ENCODE measurements at regions not wholly inside any gene's neighbourhood (a gene's known extent, or its start where the extent isn't known, plus 50 kb on each side); places are given as distances from the start of the nearest gene placed in this dataset.
"Not testable (repeated sequence)": the region's sequence is repeated elsewhere in the genome, so short reads cannot be mapped to it uniquely, and the experiment has no call there.

- DNase-seq: no peak
- Mint-ChIP-seq H3K36me3 (ENCODE audit: insufficient read depth, unreplicated experiment) (no peaks in the 10 kb centered on the region), H3K27me3 (ENCODE audit: insufficient read depth, unreplicated experiment) (no peaks in the 10 kb centered on the region), H3K27ac (ENCODE audit: unreplicated experiment) (no peak overlapping the region), H3K9me3 (ENCODE audit: unreplicated experiment) (no peaks in the 10 kb centered on the region), H3K4me3 (ENCODE audit: unreplicated experiment) (no peak overlapping the region), H3K4me1 (ENCODE audit: low read depth, unreplicated experiment) (no peaks in the 10 kb centered on the region)
- BruUV-seq (replicated peaks): no TSS peak
- intact Hi-C loops (cut with micrococcal nuclease; ENCODE audit: unreplicated experiment): no loop called here
- H3K4me3 ChIP-seq (ENCODE audit: low read depth, low read length): no peak overlapping the region
- no peaks in the 10 kb centered on the region for H3K27me3 ChIP-seq (replicated peaks; ENCODE audit: control insufficient read depth, insufficient read depth, low read length)
- TF ChIP-seq CTCF (IDR thresholded peaks at IDR 0.05; ENCODE audit: insufficient read depth in 1 of 2, low read depth in 1 of 2, low read length in 1 of 2, severe bottlenecking in 1 of 2, unreplicated experiment in 1 of 2): no peak
- H3K4me1 ChIP-seq: no peaks in the 10 kb centered on the region
- POLR2A ChIA-PET: no interaction called here
- no peaks in the 10 kb centered on the region for H3K9me3 ChIP-seq
- H3K36me3 ChIP-seq (ENCODE audit: control insufficient read depth, insufficient read depth, low read length): no peaks in the 10 kb centered on the region
- CTCF ChIA-PET: no interaction called here
Observed at GRCh38 chr16:33059206-33059605, 134.8 kb upstream of the TP53TG3C start.

- CTCF ChIA-PET; H3K36me3 Mint-ChIP-seq (ENCODE audit: insufficient read depth, unreplicated experiment); DNase-seq; H3K9me3 Mint-ChIP-seq (ENCODE audit: unreplicated experiment); intact Hi-C loops (cut with micrococcal nuclease; ENCODE audit: unreplicated experiment); H3K27me3 ChIP-seq (replicated peaks; ENCODE audit: control insufficient read depth, insufficient read depth, low read length); H3K4me3 Mint-ChIP-seq (ENCODE audit: unreplicated experiment); BruUV-seq (replicated peaks); H3K4me3 ChIP-seq (ENCODE audit: low read depth, low read length); H3K4me1 ChIP-seq; H3K4me1 Mint-ChIP-seq (ENCODE audit: low read depth, unreplicated experiment); H3K9me3 ChIP-seq; H3K27ac Mint-ChIP-seq (ENCODE audit: unreplicated experiment); POLR2A ChIA-PET; H3K27me3 Mint-ChIP-seq (ENCODE audit: insufficient read depth, unreplicated experiment); H3K36me3 ChIP-seq (ENCODE audit: control insufficient read depth, insufficient read depth, low read length): not testable (repeated sequence)
Observed at GRCh38 chr16:33059654-33060421, 134.2 kb upstream of the TP53TG3C start.

- H3K36me3 ChIP-seq (ENCODE audit: control insufficient read depth, insufficient read depth, low read length); CTCF ChIA-PET; H3K4me1 Mint-ChIP-seq (ENCODE audit: low read depth, unreplicated experiment); H3K36me3 Mint-ChIP-seq (ENCODE audit: insufficient read depth, unreplicated experiment); H3K4me3 ChIP-seq (ENCODE audit: low read depth, low read length); H3K27me3 Mint-ChIP-seq (ENCODE audit: insufficient read depth, unreplicated experiment); H3K27me3 ChIP-seq (replicated peaks; ENCODE audit: control insufficient read depth, insufficient read depth, low read length); H3K9me3 Mint-ChIP-seq (ENCODE audit: unreplicated experiment); DNase-seq; H3K4me3 Mint-ChIP-seq (ENCODE audit: unreplicated experiment); BruUV-seq (replicated peaks); intact Hi-C loops (cut with micrococcal nuclease; ENCODE audit: unreplicated experiment); H3K4me1 ChIP-seq; H3K9me3 ChIP-seq; H3K27ac Mint-ChIP-seq (ENCODE audit: unreplicated experiment); POLR2A ChIA-PET: not testable (repeated sequence)
Observed at GRCh38 chr16:33062763-33063162, 131.3 kb upstream of the TP53TG3C start.

GRCh38 chr16:33063365-33064170, 130.5 kb upstream of the TP53TG3C start:
- H3K4me3 ChIP-seq (ENCODE audit: low read depth, low read length); H3K27me3 Mint-ChIP-seq (ENCODE audit: insufficient read depth, unreplicated experiment); intact Hi-C loops (cut with micrococcal nuclease; ENCODE audit: unreplicated experiment); H3K4me1 Mint-ChIP-seq (ENCODE audit: low read depth, unreplicated experiment); H3K27me3 ChIP-seq (replicated peaks; ENCODE audit: control insufficient read depth, insufficient read depth, low read length); H3K9me3 ChIP-seq; BruUV-seq (replicated peaks); H3K36me3 ChIP-seq (ENCODE audit: control insufficient read depth, insufficient read depth, low read length); H3K4me3 Mint-ChIP-seq (ENCODE audit: unreplicated experiment); DNase-seq; H3K4me1 ChIP-seq; H3K9me3 Mint-ChIP-seq (ENCODE audit: unreplicated experiment); H3K27ac Mint-ChIP-seq (ENCODE audit: unreplicated experiment); POLR2A ChIA-PET; CTCF ChIA-PET; H3K36me3 Mint-ChIP-seq (ENCODE audit: insufficient read depth, unreplicated experiment): not testable (repeated sequence)

GRCh38 chr16:33064454-33065073, 129.5 kb upstream of the TP53TG3C start:
- intact Hi-C loops (cut with micrococcal nuclease; ENCODE audit: unreplicated experiment); H3K27ac Mint-ChIP-seq (ENCODE audit: unreplicated experiment); H3K27me3 Mint-ChIP-seq (ENCODE audit: insufficient read depth, unreplicated experiment): not testable (repeated sequence)

More at GRCh38 chr16:33064454-33065073, 129.5 kb upstream of the TP53TG3C start:
- H3K36me3 ChIP-seq (ENCODE audit: control insufficient read depth, insufficient read depth, low read length); H3K9me3 Mint-ChIP-seq (ENCODE audit: unreplicated experiment); H3K4me3 ChIP-seq (ENCODE audit: low read depth, low read length); H3K4me3 Mint-ChIP-seq (ENCODE audit: unreplicated experiment); CTCF ChIA-PET; H3K27me3 ChIP-seq (replicated peaks; ENCODE audit: control insufficient read depth, insufficient read depth, low read length); H3K9me3 ChIP-seq; DNase-seq; POLR2A ChIA-PET; H3K36me3 Mint-ChIP-seq (ENCODE audit: insufficient read depth, unreplicated experiment); BruUV-seq (replicated peaks); H3K4me1 ChIP-seq; H3K4me1 Mint-ChIP-seq (ENCODE audit: low read depth, unreplicated experiment): not testable (repeated sequence)
